ENCODE measurements at regions not wholly inside any gene's neighbourhood (a gene's known extent, or its start where the extent isn't known, plus 50 kb on each side); places are given as distances from the start of the nearest gene placed in this dataset.

DNA sequence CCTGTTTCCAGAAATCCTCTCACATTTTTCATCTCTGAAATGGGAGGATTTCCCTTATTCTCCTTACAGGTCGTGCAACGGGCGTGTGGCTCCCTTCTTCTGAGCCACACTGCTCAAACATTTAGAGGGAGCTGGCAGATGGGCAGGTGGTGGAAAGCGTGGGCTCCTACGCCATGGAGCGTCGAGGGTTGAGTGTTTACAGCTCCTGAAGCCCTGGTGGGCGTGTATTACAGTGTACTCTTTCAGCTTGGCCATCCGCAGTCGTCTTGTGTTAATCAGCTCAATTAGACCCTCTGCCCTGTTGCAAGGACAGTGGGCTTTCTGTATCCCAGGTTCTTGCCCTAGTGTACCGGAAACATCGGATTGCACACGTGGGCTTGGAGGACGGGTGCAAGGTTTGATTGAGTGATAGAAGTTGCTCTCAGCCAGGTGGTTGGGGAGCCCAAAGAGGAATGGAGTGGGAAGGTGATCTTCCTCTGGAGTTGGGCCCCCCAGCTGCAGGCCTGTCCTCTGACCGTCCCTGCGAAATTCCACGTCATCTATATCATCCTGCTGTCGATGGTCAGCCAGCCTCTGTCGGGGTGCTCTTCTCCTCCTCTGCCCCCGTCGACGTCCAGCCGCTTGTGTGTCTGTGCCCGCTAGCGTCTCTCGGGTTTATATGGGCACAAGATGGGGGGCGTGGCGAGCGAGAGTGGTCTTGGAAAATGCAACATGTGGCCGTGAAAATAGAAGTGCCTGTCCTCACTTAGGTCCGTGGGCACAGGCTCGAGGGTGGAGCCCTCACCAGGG is 120.3 kb upstream of the DSEL start:
- no peak for TF ChIP-seq CEBPB (IDR thresholded peaks at IDR 0.05)
- no peak for TF ChIP-seq TEAD4 (IDR thresholded peaks at IDR 0.05)
- no peak for TF ChIP-seq RAD21 (IDR thresholded peaks at IDR 0.05; ENCODE audit: low read depth)
- TF ChIP-seq, protein P1, sequence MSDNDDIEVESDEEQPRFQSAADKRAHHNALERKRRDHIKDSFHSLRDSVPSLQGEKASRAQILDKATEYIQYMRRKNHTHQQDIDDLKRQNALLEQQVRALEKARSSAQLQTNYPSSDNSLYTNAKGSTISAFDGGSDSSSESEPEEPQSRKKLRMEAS (IDR thresholded peaks at IDR 0.05): no peak
- TF ChIP-seq EGR1 (IDR thresholded peaks at IDR 0.05): no peak
- TF ChIP-seq FOXM1 (IDR thresholded peaks at IDR 0.05; ENCODE audit: borderline replicate concordance, low read depth): no peak
- no peak for TF ChIP-seq EP300 (IDR thresholded peaks at IDR 0.05; ENCODE audit: borderline replicate concordance)
- TF ChIP-seq, protein P2, sequence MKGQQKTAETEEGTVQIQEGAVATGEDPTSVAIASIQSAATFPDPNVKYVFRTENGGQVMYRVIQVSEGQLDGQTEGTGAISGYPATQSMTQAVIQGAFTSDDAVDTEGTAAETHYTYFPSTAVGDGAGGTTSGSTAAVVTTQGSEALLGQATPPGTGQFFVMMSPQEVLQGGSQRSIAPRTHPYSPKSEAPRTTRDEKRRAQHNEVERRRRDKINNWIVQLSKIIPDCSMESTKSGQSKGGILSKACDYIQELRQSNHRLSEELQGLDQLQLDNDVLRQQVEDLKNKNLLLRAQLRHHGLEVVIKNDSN (IDR thresholded peaks at IDR 0.05): no peak

DNA sequence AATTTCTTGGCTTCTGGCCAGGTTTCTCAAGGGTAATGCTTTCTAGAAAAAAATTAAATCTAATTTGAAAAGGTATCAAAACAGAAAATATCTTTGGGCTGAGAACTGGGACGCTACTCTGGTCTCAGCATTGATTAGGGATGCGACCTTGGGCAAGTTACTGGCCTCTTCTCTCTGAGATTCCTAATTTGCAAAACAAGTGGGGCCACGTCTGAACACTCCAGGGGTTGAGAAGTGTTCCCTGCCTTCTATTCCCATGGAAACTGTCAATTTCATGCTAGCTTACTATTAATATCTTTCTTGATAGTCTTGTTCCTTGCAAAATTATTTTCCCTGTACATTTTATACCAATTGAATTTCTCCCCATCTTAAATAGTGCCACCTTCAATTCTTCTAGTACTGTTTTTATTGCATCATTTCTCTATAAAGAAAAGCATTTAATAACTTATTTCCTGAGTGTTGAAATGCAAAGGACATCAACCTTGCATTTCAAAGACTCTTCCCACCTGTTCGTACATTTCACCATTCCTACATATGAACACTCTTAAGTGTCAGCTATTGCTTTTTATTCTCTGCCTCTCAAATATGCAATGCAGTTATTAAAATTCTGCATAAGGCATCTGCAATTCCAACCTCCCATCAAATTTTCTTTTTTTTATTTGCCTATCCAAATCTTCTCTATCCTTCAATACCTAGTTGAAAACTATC is 118.3 kb upstream of the DSEL start:
- TF ChIP-seq CEBPB (IDR thresholded peaks at IDR 0.05) (no peak), EP300 (IDR thresholded peaks at IDR 0.05; ENCODE audit: borderline replicate concordance) (no peak), YY1 (IDR thresholded peaks at IDR 0.05; ENCODE audit: low read depth) (no peak), NFIC (IDR thresholded peaks at IDR 0.05) (no peak), TCF12 (IDR thresholded peaks at IDR 0.05; ENCODE audit: low read depth) (no peak), ZBTB7A (IDR thresholded peaks at IDR 0.05; ENCODE audit: low read depth) (no peak), FOXM1 (IDR thresholded peaks at IDR 0.05; ENCODE audit: borderline replicate concordance, low read depth) (no peak), EGR1 (IDR thresholded peaks at IDR 0.05) (no peak), RAD21 (IDR thresholded peaks at IDR 0.05; ENCODE audit: low read depth) (no peak), TAF1 (IDR thresholded peaks at IDR 0.05; ENCODE audit: low read depth) (no peak)
- TF ChIP-seq, protein P3, sequence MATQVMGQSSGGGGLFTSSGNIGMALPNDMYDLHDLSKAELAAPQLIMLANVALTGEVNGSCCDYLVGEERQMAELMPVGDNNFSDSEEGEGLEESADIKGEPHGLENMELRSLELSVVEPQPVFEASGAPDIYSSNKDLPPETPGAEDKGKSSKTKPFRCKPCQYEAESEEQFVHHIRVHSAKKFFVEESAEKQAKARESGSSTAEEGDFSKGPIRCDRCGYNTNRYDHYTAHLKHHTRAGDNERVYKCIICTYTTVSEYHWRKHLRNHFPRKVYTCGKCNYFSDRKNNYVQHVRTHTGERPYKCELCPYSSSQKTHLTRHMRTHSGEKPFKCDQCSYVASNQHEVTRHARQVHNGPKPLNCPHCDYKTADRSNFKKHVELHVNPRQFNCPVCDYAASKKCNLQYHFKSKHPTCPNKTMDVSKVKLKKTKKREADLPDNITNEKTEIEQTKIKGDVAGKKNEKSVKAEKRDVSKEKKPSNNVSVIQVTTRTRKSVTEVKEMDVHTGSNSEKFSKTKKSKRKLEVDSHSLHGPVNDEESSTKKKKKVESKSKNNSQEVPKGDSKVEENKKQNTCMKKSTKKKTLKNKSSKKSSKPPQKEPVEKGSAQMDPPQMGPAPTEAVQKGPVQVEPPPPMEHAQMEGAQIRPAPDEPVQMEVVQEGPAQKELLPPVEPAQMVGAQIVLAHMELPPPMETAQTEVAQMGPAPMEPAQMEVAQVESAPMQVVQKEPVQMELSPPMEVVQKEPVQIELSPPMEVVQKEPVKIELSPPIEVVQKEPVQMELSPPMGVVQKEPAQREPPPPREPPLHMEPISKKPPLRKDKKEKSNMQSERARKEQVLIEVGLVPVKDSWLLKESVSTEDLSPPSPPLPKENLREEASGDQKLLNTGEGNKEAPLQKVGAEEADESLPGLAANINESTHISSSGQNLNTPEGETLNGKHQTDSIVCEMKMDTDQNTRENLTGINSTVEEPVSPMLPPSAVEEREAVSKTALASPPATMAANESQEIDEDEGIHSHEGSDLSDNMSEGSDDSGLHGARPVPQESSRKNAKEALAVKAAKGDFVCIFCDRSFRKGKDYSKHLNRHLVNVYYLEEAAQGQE (IDR thresholded peaks at IDR 0.05; ENCODE audit: low read depth): no peak
- TF ChIP-seq, protein P1 (IDR thresholded peaks at IDR 0.05): no peak
- TF ChIP-seq, protein P2 (IDR thresholded peaks at IDR 0.05): no peak

DNA sequence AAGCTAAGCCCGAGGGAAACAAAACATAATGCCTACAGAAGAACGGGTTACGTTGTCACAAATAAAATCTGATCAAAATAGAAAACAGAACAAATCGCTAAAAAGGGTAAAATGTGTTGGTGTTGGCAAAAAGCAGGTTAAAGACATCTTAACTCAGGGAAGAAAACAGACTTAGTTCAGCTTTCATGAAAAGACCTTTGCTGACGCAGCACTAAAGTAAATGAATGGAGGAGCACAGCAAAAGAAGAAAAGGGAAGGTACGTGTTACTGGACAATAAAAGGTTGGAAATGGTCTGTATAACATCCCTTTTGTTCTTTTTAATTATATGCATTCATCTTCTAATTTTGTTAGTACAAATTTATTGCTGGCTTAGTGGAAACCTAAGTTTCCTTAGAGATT is 117.4 kb upstream of the DSEL start:
- TF ChIP-seq CREB1 (IDR thresholded peaks at IDR 0.05; ENCODE audit: low read depth) (no peak), TAF1 (IDR thresholded peaks at IDR 0.05; ENCODE audit: low read depth) (no peak), NFIC (IDR thresholded peaks at IDR 0.05) (no peak), TCF12 (IDR thresholded peaks at IDR 0.05; ENCODE audit: low read depth) (no peak), YY1 (IDR thresholded peaks at IDR 0.05; ENCODE audit: low read depth) (no peak), FOXM1 (IDR thresholded peaks at IDR 0.05; ENCODE audit: borderline replicate concordance, low read depth) (no peak), TEAD4 (IDR thresholded peaks at IDR 0.05) (no peak), ZBTB7A (IDR thresholded peaks at IDR 0.05; ENCODE audit: low read depth) (no peak), CEBPB (IDR thresholded peaks at IDR 0.05) (no peak), EGR1 (IDR thresholded peaks at IDR 0.05) (no peak), EP300 (IDR thresholded peaks at IDR 0.05; ENCODE audit: borderline replicate concordance) (no peak)
- TF ChIP-seq, protein P1 (IDR thresholded peaks at IDR 0.05): no peak
- TF ChIP-seq, protein P2 (IDR thresholded peaks at IDR 0.05): no peak

DNA sequence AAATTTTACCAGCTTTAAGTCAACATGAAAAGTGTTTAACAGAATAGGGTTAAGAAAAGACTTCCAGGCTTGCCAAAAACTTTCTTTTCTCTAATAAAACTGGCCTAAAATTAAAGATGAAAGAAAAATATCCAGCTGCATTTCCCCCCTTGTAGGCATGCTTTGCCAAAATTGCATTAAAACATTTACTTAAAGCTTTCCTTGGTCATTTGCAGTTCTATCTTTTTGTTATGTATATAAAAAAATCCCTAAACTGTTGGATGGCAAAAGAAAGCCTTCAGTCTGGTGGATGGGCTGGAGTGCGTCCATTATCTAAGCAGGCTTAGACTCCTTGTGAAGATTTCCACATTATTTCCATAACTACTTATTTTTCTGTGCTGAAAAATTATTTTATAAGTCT is 105.4 kb upstream of the DSEL start:
- TF ChIP-seq TCF12 (IDR thresholded peaks at IDR 0.05; ENCODE audit: low read depth) (no peak), ZBTB7A (IDR thresholded peaks at IDR 0.05; ENCODE audit: low read depth) (no peak), EP300 (IDR thresholded peaks at IDR 0.05; ENCODE audit: borderline replicate concordance) (no peak), TAF1 (IDR thresholded peaks at IDR 0.05; ENCODE audit: low read depth) (no peak), CEBPB (IDR thresholded peaks at IDR 0.05) (no peak), CREB1 (IDR thresholded peaks at IDR 0.05; ENCODE audit: low read depth) (no peak), NFIC (IDR thresholded peaks at IDR 0.05) (no peak), RAD21 (IDR thresholded peaks at IDR 0.05; ENCODE audit: low read depth) (no peak), YY1 (IDR thresholded peaks at IDR 0.05; ENCODE audit: low read depth) (no peak), EGR1 (IDR thresholded peaks at IDR 0.05) (no peak)
- TF ChIP-seq, protein P2 (IDR thresholded peaks at IDR 0.05): no peak
- TF ChIP-seq, protein P1 (IDR thresholded peaks at IDR 0.05): no peak

DNA sequence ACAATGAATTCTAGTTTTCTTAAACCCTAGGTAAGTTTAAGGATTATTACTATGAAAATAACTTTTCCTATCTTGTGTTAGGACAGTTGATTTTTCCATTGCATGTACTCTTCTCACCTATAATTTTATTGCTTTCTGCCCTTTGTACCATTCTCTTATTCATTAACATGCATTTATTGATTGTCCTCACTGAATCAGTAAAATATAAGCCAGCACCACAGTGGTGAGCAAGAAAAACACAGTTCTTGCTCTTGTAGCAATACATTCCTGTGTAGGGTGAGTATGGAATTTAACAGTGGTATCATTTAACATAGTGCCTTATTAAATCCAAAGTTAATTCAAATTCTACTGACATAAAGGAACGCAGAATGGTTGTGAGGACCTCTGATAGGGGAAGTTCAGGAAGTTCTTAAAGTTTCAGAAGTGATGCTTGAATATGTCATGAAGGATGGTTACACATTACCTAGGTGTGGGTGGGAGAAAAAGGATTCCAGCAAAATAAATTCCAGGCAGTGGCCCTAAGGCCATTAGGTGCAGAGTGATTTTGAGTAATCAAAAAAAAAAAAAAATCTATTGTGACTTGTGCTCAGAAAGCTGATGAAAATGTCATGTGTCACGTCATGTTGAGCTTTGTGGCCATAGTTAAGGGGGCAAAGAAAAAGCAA is 104.7 kb upstream of the DSEL start:
- TF ChIP-seq NFIC (IDR thresholded peaks at IDR 0.05): no peak
- TF ChIP-seq ZBTB7A (IDR thresholded peaks at IDR 0.05; ENCODE audit: low read depth): no peak
- TF ChIP-seq RAD21 (IDR thresholded peaks at IDR 0.05; ENCODE audit: low read depth): no peak
- TF ChIP-seq YY1 (IDR thresholded peaks at IDR 0.05; ENCODE audit: low read depth): no peak
- no peak for TF ChIP-seq CEBPB (IDR thresholded peaks at IDR 0.05)
- TF ChIP-seq, protein P1 (IDR thresholded peaks at IDR 0.05): no peak
- TF ChIP-seq TCF12 (IDR thresholded peaks at IDR 0.05; ENCODE audit: low read depth): no peak
- TF ChIP-seq EGR1 (IDR thresholded peaks at IDR 0.05): no peak

All from Ishikawa (cell line).